ENCODE measurements at regions not wholly inside any gene's neighbourhood (a gene's known extent, or its start where the extent isn't known, plus 50 kb on each side); places are given as distances from the start of the nearest gene placed in this dataset.

DNA sequence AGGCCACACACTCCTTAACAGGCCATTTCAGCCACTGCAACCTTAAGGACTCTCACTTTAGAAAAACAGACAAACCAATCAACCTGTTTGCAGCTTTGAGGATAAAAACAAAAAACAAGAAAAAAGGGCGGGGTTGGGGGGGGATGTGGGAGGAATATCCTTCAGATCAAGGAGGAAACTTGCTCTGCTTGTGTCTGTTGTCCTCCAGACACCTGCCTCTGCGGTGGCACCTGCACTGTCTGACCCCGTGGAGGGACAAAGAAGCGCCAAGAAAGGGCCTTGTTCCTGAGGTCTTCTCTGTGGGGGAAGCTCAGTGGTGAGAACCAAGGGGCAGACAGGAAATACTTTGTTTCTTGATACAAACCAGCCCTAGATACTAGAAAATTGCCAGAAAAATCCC is 70.5 kb downstream of the POLR2M start:
- H3K27ac ChIP-seq, result no peak overlapping the region
- no peak overlapping the region for H3K4me3 ChIP-seq (ENCODE audit: low read depth, low read length)

DNA sequence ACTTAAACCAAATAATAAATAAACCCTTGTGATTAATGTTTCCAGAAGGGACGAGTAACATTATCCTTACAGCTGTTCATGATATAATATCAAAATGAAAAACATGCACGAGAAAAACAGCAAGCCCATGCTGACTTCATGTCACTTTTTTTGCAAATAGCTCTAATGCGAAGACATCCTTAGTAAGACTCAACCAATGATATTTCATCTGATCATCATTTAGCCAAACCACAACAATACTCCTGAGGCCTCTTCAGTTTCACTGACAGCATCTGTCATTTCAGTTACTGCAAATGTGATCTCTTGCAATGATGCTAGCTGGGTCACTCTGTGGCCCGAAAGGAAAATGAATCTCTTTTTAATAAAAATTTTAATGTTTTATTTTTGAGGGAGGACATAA is 74.0 kb downstream of the POLR2M start:
- Histone ChIP-seq H3K4me3 (ENCODE audit: low read depth, low read length) (no peak overlapping the region), H3K9me3 (ENCODE audit: control insufficient read depth, low read length) (no peaks in the 10 kb centered on the region), H3K4me2 (ENCODE audit: low read length) (no peak overlapping the region), H3K4me1 (no peaks in the 10 kb centered on the region), H3K36me3 (ENCODE audit: control insufficient read depth, insufficient read depth, low read length) (no peaks in the 10 kb centered on the region), H3K79me2 (no peaks in the 10 kb centered on the region), H3K27me3 (ENCODE audit: control insufficient read depth, insufficient read depth, low read length) (no peaks in the 10 kb centered on the region), H2AFZ (no peak overlapping the region), H3K27ac (no peak overlapping the region), H3K9ac (no peak overlapping the region)
- TF ChIP-seq, protein P1, sequence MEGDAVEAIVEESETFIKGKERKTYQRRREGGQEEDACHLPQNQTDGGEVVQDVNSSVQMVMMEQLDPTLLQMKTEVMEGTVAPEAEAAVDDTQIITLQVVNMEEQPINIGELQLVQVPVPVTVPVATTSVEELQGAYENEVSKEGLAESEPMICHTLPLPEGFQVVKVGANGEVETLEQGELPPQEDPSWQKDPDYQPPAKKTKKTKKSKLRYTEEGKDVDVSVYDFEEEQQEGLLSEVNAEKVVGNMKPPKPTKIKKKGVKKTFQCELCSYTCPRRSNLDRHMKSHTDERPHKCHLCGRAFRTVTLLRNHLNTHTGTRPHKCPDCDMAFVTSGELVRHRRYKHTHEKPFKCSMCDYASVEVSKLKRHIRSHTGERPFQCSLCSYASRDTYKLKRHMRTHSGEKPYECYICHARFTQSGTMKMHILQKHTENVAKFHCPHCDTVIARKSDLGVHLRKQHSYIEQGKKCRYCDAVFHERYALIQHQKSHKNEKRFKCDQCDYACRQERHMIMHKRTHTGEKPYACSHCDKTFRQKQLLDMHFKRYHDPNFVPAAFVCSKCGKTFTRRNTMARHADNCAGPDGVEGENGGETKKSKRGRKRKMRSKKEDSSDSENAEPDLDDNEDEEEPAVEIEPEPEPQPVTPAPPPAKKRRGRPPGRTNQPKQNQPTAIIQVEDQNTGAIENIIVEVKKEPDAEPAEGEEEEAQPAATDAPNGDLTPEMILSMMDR (IDR thresholded peaks at IDR 0.05), result no peak

More for the DNA sequence above, 70.5 kb downstream of the POLR2M start:
- Histone ChIP-seq H3K4me2 (ENCODE audit: low read length) (no peak overlapping the region), H3K27me3 (ENCODE audit: control insufficient read depth, insufficient read depth, low read length) (no peaks in the 10 kb centered on the region), H3K79me2 (no peaks in the 10 kb centered on the region), H3K36me3 (ENCODE audit: control insufficient read depth, insufficient read depth, low read length) (no peaks in the 10 kb centered on the region), H3K4me1 (no peaks in the 10 kb centered on the region), H3K9ac (no peak overlapping the region), H2AFZ (no peak overlapping the region), H3K9me3 (ENCODE audit: control insufficient read depth, low read length) (no peaks in the 10 kb centered on the region)
- TF ChIP-seq, protein P1 (IDR thresholded peaks at IDR 0.05), result no peak

DNA sequence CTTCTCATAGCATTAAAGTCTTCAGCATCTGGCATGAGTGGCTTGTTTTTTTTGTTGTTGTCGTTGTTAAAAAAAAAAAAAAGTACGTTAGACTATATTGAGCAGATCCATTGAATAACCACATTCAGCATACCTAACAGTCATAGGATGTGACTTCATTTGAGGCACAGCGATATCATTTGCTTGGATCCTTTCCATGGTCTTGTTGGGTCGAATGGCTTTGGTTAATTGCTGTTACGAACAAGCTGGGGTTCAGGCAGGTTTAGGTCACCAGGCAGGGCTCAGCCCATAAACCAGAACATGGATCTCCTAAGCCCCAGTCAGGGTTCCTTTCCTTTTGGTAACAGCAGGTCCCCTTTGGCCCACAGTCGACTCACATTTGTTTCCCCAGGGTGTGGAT is 76.2 kb downstream of the POLR2M start:
- no peaks in the 10 kb centered on the region for H3K9me3 ChIP-seq (ENCODE audit: control insufficient read depth, low read length)
- no peaks in the 10 kb centered on the region for H3K4me1 ChIP-seq
- H2AFZ ChIP-seq, result no peak overlapping the region
- TF ChIP-seq, protein P1 (IDR thresholded peaks at IDR 0.05), result no peak
- no peak overlapping the region for H3K27ac ChIP-seq
- H3K36me3 ChIP-seq (ENCODE audit: control insufficient read depth, insufficient read depth, low read length), result no peaks in the 10 kb centered on the region
- H3K4me2 ChIP-seq (ENCODE audit: low read length), result no peak overlapping the region
- H3K4me3 ChIP-seq (ENCODE audit: low read depth, low read length), result no peak overlapping the region
- no peaks in the 10 kb centered on the region for H3K27me3 ChIP-seq (ENCODE audit: control insufficient read depth, insufficient read depth, low read length)
- H3K9ac ChIP-seq, result no peak overlapping the region
- H3K79me2 ChIP-seq, result no peaks in the 10 kb centered on the region

DNA sequence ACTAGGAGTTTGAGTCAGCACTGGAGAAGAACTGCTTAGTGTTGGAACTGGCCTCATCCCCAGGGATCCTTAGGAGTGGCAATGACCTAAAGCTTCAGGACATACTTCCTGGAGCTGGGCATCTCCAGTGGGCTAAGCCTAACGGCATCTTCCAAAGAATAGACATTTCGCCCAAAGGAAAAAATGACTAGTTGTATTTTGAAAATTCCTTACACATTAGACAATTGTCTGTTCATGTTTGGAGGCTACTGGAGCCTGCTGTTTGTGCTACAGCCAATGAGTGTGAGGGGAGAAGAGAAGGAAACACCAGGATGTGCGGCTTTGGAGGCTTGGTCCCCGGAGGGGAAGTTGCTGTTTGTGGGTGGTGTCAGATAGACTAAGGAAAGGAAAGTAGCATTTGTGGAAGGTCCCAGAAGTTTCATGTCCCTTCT is 77.6 kb downstream of the POLR2M start:
- peak overlapping the region; percentile 42 for H3K27ac ChIP-seq

DNA sequence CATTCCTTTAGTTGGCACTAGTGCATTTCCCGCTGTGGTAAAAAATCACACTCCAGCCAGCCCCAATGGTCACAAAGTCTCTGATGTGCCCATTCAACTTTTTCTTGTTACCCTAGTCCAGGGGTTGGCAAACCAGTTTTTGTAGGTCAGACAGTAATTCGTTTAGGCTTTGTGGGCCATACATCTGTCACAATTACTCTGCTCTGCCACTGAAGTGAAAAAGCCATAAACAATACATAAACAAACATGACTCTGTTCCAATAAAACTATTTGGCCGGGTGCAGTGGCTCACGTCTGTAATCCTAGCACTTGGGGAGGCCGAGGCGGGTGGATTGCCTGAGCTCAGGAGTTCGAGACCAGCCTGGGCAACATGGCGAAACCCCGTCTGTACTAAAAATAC is 78.5 kb downstream of the POLR2M start:
- Histone ChIP-seq H3K36me3 (ENCODE audit: control insufficient read depth, insufficient read depth, low read length) (no peaks in the 10 kb centered on the region), H3K4me2 (ENCODE audit: low read length) (no peak overlapping the region), H3K27ac (no peak overlapping the region), H3K4me3 (ENCODE audit: low read depth, low read length) (no peak overlapping the region), H3K9me3 (ENCODE audit: control insufficient read depth, low read length) (no peaks in the 10 kb centered on the region), H3K9ac (no peak overlapping the region), H3K27me3 (ENCODE audit: control insufficient read depth, insufficient read depth, low read length) (no peaks in the 10 kb centered on the region), H2AFZ (no peak overlapping the region), H3K4me1 (no peaks in the 10 kb centered on the region), H3K79me2 (no peaks in the 10 kb centered on the region)
- TF ChIP-seq, protein P1 (IDR thresholded peaks at IDR 0.05), result no peak

More for the DNA sequence above, 77.6 kb downstream of the POLR2M start:
- Histone ChIP-seq H3K9ac (no peak overlapping the region), H3K9me3 (ENCODE audit: control insufficient read depth, low read length) (no peaks in the 10 kb centered on the region), H3K27me3 (ENCODE audit: control insufficient read depth, insufficient read depth, low read length) (no peaks in the 10 kb centered on the region), H2AFZ (no peak overlapping the region), H3K4me2 (ENCODE audit: low read length) (no peak overlapping the region), H3K36me3 (ENCODE audit: control insufficient read depth, insufficient read depth, low read length) (no peaks in the 10 kb centered on the region), H3K4me1 (no peaks in the 10 kb centered on the region), H3K4me3 (ENCODE audit: low read depth, low read length) (no peak overlapping the region), H3K79me2 (no peaks in the 10 kb centered on the region)
- TF ChIP-seq, protein P1 (IDR thresholded peaks at IDR 0.05), result no peak
